Panc1 (cell line): ENCODE measurements at regions not wholly inside any gene's neighbourhood (a gene's known extent, or its start where the extent isn't known, plus 50 kb on each side); places are given as distances from the start of the nearest gene placed in this dataset.

Experiments used
- ATAC-seq: fragments of 200-7000 bp; cut with Tn5 transposase; 2 replicates; pipeline ENCODE4 v1.9.1; 2020; ENCODE audit warnings: mild to moderate bottlenecking, moderate library complexity
- BruUV-seq: library from RNA; stranded (reverse); fragments of 400-500 nt; replicated peaks from 2 replicates; lab custom pipeline; 2021; lab: Mats Ljungman, UMichigan
- CTCF ChIA-PET: fragments of 300-600 bp; sonication (Branson Sonifier 250); formaldehyde crosslinking; loops from one replicate; lab custom pipeline; 2022; ENCODE audit warnings: antibody characterized with exemption; lab: Charles Lee
- POLR2A ChIA-PET: fragments of 300-600 bp; sonication (Branson Sonifier 250); formaldehyde crosslinking; loops from one replicate; lab custom pipeline; 2022; ENCODE audit warnings: antibody characterized with exemption; lab: Charles Lee
- DNase-seq: peaks from one replicate; pipeline ENCODE4 v3.0.0-alpha.2; 2010; ENCODE audit warnings: low read depth, low spot score
- H3K27ac ChIP-seq: 2 replicates; pipeline ENCODE4 v1.5.1; 2011; ENCODE audit warnings: mild to moderate bottlenecking, low read length, inconsistent platforms
- H3K27me3 ChIP-seq: fragments of 200-500 bp; sonication (Bioruptor generic); 2 replicates; pipeline ENCODE4 v1.6.0; 2014; ENCODE audit warnings: low read length, inconsistent platforms; ENCODE audit not compliant: control insufficient read depth, insufficient read depth
- H3K36me3 ChIP-seq: fragments of 200-500 bp; sonication (Bioruptor generic); 2 replicates; pipeline ENCODE4 v1.5.1; 2014; ENCODE audit warnings: inconsistent platforms, mild to moderate bottlenecking, low read length, moderate library complexity; ENCODE audit not compliant: control insufficient read depth, insufficient read depth
- H3K4me1 ChIP-seq: 2 replicates; pipeline ENCODE4 v1.5.1; 2011; ENCODE audit warnings: inconsistent platforms, mild to moderate bottlenecking, low read length, moderate library complexity; ENCODE audit not compliant: control insufficient read depth, insufficient read depth
- H3K4me3 ChIP-seq, 2 experiments: 2 replicates each; pipeline ENCODE4 v1.5.1; 2011 to 2012; ENCODE audit warnings: low read depth in 2 of 2, low read length in 2 of 2, mild to moderate bottlenecking in 2 of 2, inconsistent platforms in 1 of 2, moderate library complexity in 1 of 2
- H3K9me3 ChIP-seq: fragments of 200-500 bp; sonication (Bioruptor generic); 2 replicates; pipeline ENCODE4 v1.5.1; 2014; ENCODE audit warnings: low read depth, mild to moderate bottlenecking, inconsistent platforms, low read length, moderate library complexity; ENCODE audit not compliant: control insufficient read depth, insufficient read depth
- POLR2AphosphoS5 ChIP-seq: IDR thresholded peaks from 2 replicates; pipeline ENCODE4 v1.6.1; 2012; ENCODE audit warnings: mild to moderate bottlenecking, low read depth, low read length, moderate library complexity
- SIN3A ChIP-seq: IDR thresholded peaks from 2 replicates; pipeline ENCODE4 v1.6.1; 2012; ENCODE audit warnings: low read depth, mild to moderate bottlenecking, low read length, moderate library complexity, borderline replicate concordance; ENCODE audit not compliant: insufficient read depth
- TCF7L2 ChIP-seq: IDR thresholded peaks from 2 replicates; pipeline ENCODE4 v1.6.1; 2011; ENCODE audit warnings: mild to moderate bottlenecking, low read depth, low read length, inconsistent platforms
- in situ Hi-C: cut with HindIII; loops from 2 replicates; pipeline ENCODE4 v1.10.0; 2016; ENCODE audit warnings: low sequenced_read_pairs, low pct_unique_long_range_greater_than_20kb
- intact Hi-C: fragments of 100-400 bp; cut with micrococcal nuclease; formaldehyde crosslinking; loops from one replicate; pipeline ENCODE4 v1.10.0; 2022; ENCODE audit not compliant: unreplicated experiment
- TF ChIP-seq, protein P1 (sequence below): fragments of 450-650 bp; IDR thresholded peaks from 2 replicates; pipeline ENCODE4 v1.5.1; 2017; ENCODE audit warnings: mild to moderate bottlenecking
- TF ChIP-seq, protein P2 (sequence below), 2 experiments: IDR thresholded peaks; 2 replicates each; pipeline ENCODE4 v1.6.1; 2011 to 2012; ENCODE audit warnings: low read depth in 2 of 2, control low read depth in 1 of 2, low read length in 1 of 2, mild to moderate bottlenecking in 1 of 2, moderate library complexity in 1 of 2; ENCODE audit not compliant: insufficient read depth in 1 of 2

DNA sequence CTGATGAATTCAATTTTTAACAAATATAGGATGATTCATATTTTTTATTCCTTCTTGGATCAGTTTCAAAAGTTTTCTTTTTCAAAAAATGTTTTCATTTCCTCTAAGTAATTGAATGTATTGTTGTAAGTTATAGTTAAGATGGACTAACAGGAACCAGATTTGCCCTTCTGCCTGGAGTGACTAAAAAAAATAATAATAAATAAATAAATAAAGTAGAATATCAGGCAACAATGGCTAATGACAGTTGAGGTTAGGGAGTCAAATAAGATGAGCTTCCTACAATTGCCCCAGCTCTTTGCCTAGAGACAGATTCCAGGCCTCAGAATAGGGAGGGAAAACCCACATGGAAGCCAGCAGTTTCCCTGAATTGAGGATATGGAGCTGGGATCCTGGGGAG, 73.7 kb upstream of the MSI2 start:
- no peak for ATAC-seq
- Histone ChIP-seq H3K4me1 (no peaks in the 10 kb centered on the region), H3K9me3 (no peaks in the 10 kb centered on the region), H3K4me3 (no peak overlapping the region), H3K36me3 (no peaks in the 10 kb centered on the region), H3K27me3 (no peaks in the 10 kb centered on the region), H3K27ac (no peak overlapping the region)
- no TSS peak for BruUV-seq
- DNase-seq: no peak
- POLR2A ChIA-PET: no interaction called here
- TF ChIP-seq, protein P1, sequence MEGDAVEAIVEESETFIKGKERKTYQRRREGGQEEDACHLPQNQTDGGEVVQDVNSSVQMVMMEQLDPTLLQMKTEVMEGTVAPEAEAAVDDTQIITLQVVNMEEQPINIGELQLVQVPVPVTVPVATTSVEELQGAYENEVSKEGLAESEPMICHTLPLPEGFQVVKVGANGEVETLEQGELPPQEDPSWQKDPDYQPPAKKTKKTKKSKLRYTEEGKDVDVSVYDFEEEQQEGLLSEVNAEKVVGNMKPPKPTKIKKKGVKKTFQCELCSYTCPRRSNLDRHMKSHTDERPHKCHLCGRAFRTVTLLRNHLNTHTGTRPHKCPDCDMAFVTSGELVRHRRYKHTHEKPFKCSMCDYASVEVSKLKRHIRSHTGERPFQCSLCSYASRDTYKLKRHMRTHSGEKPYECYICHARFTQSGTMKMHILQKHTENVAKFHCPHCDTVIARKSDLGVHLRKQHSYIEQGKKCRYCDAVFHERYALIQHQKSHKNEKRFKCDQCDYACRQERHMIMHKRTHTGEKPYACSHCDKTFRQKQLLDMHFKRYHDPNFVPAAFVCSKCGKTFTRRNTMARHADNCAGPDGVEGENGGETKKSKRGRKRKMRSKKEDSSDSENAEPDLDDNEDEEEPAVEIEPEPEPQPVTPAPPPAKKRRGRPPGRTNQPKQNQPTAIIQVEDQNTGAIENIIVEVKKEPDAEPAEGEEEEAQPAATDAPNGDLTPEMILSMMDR: no peak
- TF ChIP-seq, protein P2, sequence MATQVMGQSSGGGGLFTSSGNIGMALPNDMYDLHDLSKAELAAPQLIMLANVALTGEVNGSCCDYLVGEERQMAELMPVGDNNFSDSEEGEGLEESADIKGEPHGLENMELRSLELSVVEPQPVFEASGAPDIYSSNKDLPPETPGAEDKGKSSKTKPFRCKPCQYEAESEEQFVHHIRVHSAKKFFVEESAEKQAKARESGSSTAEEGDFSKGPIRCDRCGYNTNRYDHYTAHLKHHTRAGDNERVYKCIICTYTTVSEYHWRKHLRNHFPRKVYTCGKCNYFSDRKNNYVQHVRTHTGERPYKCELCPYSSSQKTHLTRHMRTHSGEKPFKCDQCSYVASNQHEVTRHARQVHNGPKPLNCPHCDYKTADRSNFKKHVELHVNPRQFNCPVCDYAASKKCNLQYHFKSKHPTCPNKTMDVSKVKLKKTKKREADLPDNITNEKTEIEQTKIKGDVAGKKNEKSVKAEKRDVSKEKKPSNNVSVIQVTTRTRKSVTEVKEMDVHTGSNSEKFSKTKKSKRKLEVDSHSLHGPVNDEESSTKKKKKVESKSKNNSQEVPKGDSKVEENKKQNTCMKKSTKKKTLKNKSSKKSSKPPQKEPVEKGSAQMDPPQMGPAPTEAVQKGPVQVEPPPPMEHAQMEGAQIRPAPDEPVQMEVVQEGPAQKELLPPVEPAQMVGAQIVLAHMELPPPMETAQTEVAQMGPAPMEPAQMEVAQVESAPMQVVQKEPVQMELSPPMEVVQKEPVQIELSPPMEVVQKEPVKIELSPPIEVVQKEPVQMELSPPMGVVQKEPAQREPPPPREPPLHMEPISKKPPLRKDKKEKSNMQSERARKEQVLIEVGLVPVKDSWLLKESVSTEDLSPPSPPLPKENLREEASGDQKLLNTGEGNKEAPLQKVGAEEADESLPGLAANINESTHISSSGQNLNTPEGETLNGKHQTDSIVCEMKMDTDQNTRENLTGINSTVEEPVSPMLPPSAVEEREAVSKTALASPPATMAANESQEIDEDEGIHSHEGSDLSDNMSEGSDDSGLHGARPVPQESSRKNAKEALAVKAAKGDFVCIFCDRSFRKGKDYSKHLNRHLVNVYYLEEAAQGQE (IDR thresholded peaks at IDR 0.05; ENCODE audit: insufficient read depth in 1 of 2, low read depth in 2 of 2, low read length in 1 of 2): no peak
- no peak for TF ChIP-seq TCF7L2
- TF ChIP-seq POLR2AphosphoS5: no peak
- no peak for TF ChIP-seq SIN3A
- intact Hi-C loops: no loop called here
- in situ Hi-C loops: no loop called here
- CTCF ChIA-PET: no interaction called here

DNA sequence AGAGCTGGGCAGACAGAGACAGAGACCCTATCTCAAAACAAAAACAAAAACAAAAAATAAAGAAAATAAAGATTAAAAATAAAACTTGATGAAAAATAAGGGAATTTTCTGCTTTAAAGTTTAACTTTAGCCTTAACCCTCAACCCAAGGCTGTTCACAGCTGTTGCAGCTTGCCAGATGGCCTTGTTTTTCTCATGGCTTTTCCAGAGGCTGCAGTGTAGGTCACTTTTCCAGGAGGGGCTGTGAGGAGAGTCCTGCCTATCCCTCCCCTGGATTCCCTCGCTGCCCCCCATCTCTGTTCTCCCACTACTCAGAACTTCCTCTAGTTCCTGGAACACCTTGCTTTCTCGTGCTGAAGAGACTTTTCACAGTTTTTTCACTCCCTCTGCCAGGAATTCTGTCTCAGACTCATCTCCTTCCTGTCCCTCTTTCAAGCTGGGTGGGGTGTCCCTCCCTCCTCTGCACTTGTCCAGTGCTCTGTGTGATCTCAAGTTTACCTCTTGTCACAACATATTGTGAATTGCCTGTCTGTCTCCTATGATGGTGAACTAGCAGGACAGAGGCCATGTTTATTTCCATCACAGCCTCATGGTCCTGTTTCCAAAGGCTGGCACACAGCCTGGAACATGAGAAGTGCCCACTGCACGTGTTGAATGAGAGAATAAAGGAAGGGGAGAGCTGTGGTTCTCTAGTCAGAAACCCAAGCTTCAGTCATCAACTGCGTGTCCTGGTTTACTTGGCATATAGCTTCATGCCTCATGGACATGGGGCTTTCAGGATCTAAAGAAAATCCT, 69.9 kb upstream of the MSI2 start:
- POLR2A ChIA-PET: no interaction called here
- no TSS peak for BruUV-seq
- ATAC-seq (no peak), DNase-seq (no peak)
- Histone ChIP-seq H3K9me3 (no peaks in the 10 kb centered on the region), H3K27me3 (no peaks in the 10 kb centered on the region), H3K36me3 (no peaks in the 10 kb centered on the region), H3K4me1 (no peaks in the 10 kb centered on the region), H3K27ac (no peak overlapping the region), H3K4me3 (no peak overlapping the region)
- in situ Hi-C loops (no loop called here), intact Hi-C loops (no loop called here)
- CTCF ChIA-PET: no interaction called here
- TF ChIP-seq, protein P1: no peak
- TF ChIP-seq POLR2AphosphoS5 (no peak), SIN3A (no peak), TCF7L2 (no peak)
- TF ChIP-seq, protein P2 (IDR thresholded peaks at IDR 0.05; ENCODE audit: insufficient read depth in 1 of 2, low read depth in 2 of 2, low read length in 1 of 2): no peak
